SJSA1 (cell line): ENCODE measurements at regions not wholly inside any gene's neighbourhood (a gene's known extent, or its start where the extent isn't known, plus 50 kb on each side); places are given as distances from the start of the nearest gene placed in this dataset.

ENCODE experiments used
- DNase-seq, 2 experiments: peaks; one replicate each; pipeline ENCODE4 v3.0.0-alpha.2; 2015 to 2020; ENCODE audit warnings: low spot score in 2 of 2, low read depth in 1 of 2
- H3K27ac ChIP-seq: fragments of 250-450 bp; sonication (Bioruptor Pico); 2 replicates; pipeline ENCODE4 v1.5.1; 2020; ENCODE audit warnings: mild to moderate bottlenecking, moderate library complexity
- H3K27me3 ChIP-seq: fragments of 250-450 bp; sonication (Bioruptor Pico); replicated peaks from 2 replicates; pipeline ENCODE4 v1.5.1; 2020; ENCODE audit warnings: mild to moderate bottlenecking, moderate library complexity
- H3K36me3 ChIP-seq: fragments of 250-450 bp; sonication (Bioruptor Pico); 2 replicates; pipeline ENCODE4 v1.5.1; 2020; ENCODE audit warnings: mild to moderate bottlenecking
- H3K4me1 ChIP-seq: fragments of 250-450 bp; sonication (Bioruptor Pico); replicated peaks from 2 replicates; pipeline ENCODE4 v1.6.1; 2021; ENCODE audit warnings: mild to moderate bottlenecking
- H3K4me3 ChIP-seq: fragments of 250-450 bp; sonication (Bioruptor Pico); 2 replicates; pipeline ENCODE4 v1.5.1; 2020; ENCODE audit warnings: mild to moderate bottlenecking
- H3K9me3 ChIP-seq: fragments of 250-450 bp; sonication (Bioruptor Pico); replicated peaks from 2 replicates; pipeline ENCODE4 v1.5.1; 2020; ENCODE audit warnings: mild to moderate bottlenecking

DNA sequence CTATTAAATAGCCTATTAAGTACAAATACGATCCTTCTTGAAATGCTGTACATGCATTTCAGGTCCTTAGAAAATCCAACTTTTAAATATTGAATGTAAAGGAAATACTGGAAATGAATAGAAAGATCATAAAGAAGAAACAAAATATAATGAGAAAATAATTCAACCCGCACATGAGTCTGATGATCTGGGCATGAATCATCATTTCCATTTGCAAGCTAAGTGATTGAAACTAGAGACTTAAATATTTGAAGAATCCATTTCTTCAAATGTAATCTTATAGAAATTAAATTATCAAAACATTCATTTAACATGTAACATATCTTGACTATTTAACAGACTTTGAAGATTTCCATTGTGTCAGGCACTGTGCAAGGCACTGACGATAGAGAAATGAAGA, 977.0 kb downstream of the TFAP2A start:
- Histone ChIP-seq H3K9me3 (no peaks in the 10 kb centered on the region), H3K4me3 (no peak overlapping the region), H3K4me1 (no peaks in the 10 kb centered on the region), H3K36me3 (no peaks in the 10 kb centered on the region), H3K27ac (no peak overlapping the region), H3K27me3 (no peaks in the 10 kb centered on the region)
- no peak for DNase-seq

DNA sequence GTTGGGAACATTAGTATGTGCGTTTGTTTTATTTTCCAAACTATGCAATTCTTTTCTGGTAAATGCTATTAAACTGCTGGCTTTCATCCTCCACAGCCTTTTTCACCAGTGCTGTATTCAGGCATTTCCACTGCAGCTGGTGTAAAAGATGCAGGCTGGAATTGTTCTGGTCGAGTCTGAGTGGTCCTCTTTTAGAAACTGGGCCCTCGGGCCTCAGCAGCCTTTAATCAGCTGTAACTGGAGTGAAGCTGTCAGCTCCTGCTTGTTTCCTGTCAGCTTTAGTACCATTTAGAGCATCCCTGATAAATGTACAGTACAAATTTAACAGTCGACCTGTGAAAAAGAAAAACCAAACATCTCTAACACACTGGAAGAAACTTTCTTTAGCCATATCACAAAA, 979.6 kb downstream of the TFAP2A start:
- H3K9me3 ChIP-seq, result no peaks in the 10 kb centered on the region
- no peaks in the 10 kb centered on the region for H3K27me3 ChIP-seq
- H3K4me3 ChIP-seq, result no peak overlapping the region
- no peaks in the 10 kb centered on the region for H3K4me1 ChIP-seq
- no peak for DNase-seq
- H3K27ac ChIP-seq, result no peak overlapping the region
- H3K36me3 ChIP-seq, result no peaks in the 10 kb centered on the region

DNA sequence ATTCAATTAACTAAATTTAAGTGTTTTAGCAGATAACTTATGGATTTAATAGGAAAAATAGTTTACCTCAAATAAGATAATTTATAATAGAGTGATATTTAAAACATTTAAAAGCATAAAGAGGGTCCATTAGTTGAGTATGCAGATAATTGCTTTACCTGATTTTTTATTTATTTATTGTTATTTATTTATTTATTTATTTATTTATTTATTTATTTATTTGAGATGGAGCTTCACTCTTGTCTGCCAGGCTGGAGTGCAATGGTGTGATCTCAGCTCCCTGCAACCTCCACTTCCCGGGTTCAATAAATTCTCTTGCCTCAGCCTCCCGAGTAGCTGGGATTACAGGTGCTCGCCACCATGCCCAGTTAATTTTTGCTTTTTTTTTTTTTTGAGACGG, 982.9 kb downstream of the TFAP2A start:
- no peak for DNase-seq
- Histone ChIP-seq H3K36me3 (no peaks in the 10 kb centered on the region), H3K4me3 (no peak overlapping the region), H3K9me3 (no peaks in the 10 kb centered on the region), H3K4me1 (no peaks in the 10 kb centered on the region), H3K27me3 (no peaks in the 10 kb centered on the region), H3K27ac (no peak overlapping the region)

DNA sequence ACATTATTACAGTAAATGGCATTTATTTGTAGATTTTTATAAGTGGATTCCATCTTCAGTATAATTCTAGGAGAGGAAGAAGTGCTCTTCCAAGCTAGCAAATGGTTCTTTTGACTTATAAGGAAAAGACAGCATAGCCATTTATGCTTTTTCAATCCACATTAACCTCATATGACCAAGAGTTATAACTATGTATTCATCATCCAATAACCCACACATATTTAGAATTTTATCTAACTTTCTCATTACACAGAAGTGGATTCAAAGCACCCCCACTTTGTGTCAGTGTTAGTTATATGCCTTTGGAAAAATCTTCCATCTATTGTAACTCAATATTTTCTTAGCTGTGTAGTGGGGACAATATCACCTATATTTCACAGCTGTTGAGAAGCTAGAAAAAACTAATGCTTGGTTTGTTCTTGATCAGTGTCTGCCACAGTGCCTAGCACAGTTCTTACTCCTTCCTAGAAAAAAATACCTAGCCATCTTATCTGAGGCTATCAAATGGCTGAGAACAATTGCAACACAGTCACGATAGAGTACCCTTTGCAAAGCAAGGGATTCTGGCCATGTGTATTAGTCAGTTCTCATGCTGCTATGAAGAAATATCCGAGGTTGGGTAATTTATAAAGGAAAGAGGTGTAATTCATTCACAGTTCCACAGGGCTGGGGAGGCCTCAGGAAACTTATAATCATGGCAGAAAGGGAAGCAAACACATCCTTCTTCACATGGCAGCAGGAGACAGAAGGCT, 986.3 kb downstream of the TFAP2A start:
- no peak overlapping the region for H3K4me3 ChIP-seq
- H3K27ac ChIP-seq, result no peak overlapping the region
- no peaks in the 10 kb centered on the region for H3K4me1 ChIP-seq
- DNase-seq, result no peak
- no peaks in the 10 kb centered on the region for H3K36me3 ChIP-seq
- no peaks in the 10 kb centered on the region for H3K27me3 ChIP-seq
- H3K9me3 ChIP-seq, result no peaks in the 10 kb centered on the region

DNA sequence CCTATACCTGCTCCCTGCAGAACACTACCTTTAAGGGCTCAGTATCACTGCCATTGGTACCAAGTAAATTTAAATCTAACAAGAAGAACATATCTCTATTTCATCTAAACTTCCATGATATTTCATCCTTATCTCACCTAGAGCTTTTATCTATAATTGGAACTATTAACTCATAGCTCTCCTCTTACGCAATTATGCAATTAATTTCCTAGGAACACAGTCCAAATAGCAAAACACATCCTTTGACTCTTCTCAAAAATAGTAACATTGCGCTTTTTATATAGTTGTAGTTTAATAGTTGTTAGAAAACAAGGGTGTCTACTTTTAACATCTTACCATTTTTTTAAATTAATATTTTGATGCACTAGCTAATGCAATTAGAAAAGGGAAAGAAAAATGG, 986.8 kb upstream of the SLC35B3 start:
- Histone ChIP-seq H3K9me3 (no peaks in the 10 kb centered on the region), H3K27ac (no peak overlapping the region), H3K36me3 (no peaks in the 10 kb centered on the region), H3K27me3 (no peaks in the 10 kb centered on the region), H3K4me3 (no peak overlapping the region), H3K4me1 (no peaks in the 10 kb centered on the region)
- DNase-seq, result no peak

DNA sequence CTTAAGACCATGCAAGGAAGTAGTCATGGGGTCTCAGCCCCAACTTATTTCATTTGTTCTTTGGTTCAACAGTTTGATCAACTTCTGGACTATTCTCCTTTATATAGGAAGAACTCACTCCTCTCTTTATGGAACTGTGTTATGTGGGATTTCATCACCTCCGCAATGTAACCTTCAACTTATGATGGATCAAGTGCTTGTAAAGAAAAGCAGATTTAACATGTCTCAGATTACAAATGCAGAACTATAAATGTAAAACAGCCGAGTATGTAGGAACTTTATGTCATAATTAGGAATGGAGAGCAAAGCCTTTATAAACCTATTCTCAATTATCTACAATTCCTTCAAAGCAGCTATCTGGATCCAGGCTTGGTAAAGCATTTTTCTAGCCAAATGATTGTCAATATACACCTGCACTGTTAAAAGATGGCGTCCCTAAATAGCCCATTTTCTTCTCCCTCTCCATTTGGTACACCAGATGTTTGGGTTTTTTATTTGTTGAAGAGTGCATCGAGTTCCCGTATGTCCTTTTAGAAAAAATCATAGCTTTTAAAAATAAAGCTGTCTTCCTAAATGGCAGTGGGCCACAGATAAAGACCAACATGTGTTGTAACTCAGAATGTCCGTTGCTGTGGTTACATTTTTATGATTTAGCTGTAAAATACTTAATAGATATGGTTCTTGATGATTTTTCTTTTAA, 985.1 kb upstream of the SLC35B3 start:
- Histone ChIP-seq H3K4me1 (no peaks in the 10 kb centered on the region), H3K27ac (no peak overlapping the region), H3K9me3 (no peaks in the 10 kb centered on the region), H3K36me3 (no peaks in the 10 kb centered on the region), H3K27me3 (no peaks in the 10 kb centered on the region), H3K4me3 (no peak overlapping the region)
- DNase-seq, result no peak

DNA sequence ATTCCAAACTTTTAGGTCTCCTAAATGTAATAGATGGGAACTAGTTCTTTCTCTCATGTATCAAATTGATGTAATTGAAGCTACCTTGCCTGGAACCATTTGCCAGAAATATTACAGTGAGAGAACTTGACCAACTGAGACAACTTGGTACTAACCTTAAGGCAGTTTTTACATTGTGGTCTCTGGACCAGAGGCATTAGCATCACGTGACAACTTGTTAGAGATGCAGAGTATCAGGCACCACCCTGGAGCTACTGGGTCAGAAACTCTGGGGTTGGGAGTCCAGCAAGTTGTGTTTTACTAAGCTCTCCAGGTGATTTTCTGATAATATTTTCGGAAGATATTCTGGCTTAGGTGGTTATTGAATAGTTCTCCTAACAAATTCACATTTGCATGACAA, 982.1 kb upstream of the SLC35B3 start:
- no peak overlapping the region for H3K27ac ChIP-seq
- DNase-seq, result no peak
- no peaks in the 10 kb centered on the region for H3K9me3 ChIP-seq
- no peaks in the 10 kb centered on the region for H3K27me3 ChIP-seq
- no peaks in the 10 kb centered on the region for H3K4me1 ChIP-seq
- no peak overlapping the region for H3K4me3 ChIP-seq
- no peaks in the 10 kb centered on the region for H3K36me3 ChIP-seq

DNA sequence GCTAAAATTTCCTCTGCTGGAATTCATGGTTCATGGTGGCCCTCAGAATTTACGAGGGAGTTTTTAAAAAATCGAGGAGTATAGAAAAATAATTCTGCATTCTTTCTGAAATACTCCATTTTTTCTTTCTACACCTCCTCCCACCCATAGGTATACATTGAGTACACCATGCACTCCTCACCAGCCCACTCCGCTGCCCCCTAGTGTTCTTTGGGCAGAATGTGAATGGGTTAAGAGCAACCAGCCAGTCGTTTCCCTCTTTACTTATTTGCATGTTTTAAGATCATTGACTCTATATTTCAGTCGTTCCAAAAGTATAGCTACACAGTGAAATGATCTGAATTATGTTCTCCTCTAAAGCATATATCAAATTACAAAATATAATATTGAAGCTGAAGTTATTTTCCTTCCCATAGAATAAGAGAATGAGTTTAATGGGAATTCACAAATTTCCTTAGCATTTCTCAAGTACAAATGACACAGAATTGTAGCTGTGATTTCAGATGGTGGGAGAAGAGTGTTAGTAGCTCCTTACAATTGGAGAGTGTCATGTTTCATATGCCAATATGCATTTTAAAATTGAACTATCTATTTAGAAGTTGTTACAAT, 977.7 kb upstream of the SLC35B3 start:
- Histone ChIP-seq H3K36me3 (no peaks in the 10 kb centered on the region), H3K27me3 (no peaks in the 10 kb centered on the region), H3K4me3 (no peak overlapping the region), H3K9me3 (no peaks in the 10 kb centered on the region), H3K27ac (no peak overlapping the region), H3K4me1 (peaks cover 17% of the 10 kb centered on the region)
- no peak for DNase-seq

DNA sequence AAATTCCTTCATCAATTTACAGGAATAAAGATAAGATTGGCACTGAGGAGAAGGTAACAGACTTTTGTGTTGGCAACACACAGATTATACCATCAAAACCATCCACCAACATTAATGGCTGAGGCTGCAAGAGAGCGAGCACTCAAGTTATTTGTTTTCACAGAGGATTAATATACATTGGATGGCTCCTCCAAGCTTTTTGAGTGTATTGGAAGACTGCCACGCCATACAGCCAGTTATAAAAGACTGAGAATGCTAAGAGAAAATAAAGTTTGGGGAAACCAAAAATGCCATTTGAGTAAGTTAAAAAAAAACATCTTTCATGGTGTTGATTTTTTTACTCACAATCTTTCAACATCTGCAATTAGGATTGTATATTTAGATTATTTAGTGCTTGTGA, 973.8 kb upstream of the SLC35B3 start:
- no peak overlapping the region for H3K4me3 ChIP-seq
- peaks cover 35% of the 10 kb centered on the region for H3K4me1 ChIP-seq
- no peaks in the 10 kb centered on the region for H3K36me3 ChIP-seq
- no peak for DNase-seq
- H3K9me3 ChIP-seq, result no peaks in the 10 kb centered on the region
- no peaks in the 10 kb centered on the region for H3K27me3 ChIP-seq
- peak overlapping the region; percentile 27 for H3K27ac ChIP-seq

DNA sequence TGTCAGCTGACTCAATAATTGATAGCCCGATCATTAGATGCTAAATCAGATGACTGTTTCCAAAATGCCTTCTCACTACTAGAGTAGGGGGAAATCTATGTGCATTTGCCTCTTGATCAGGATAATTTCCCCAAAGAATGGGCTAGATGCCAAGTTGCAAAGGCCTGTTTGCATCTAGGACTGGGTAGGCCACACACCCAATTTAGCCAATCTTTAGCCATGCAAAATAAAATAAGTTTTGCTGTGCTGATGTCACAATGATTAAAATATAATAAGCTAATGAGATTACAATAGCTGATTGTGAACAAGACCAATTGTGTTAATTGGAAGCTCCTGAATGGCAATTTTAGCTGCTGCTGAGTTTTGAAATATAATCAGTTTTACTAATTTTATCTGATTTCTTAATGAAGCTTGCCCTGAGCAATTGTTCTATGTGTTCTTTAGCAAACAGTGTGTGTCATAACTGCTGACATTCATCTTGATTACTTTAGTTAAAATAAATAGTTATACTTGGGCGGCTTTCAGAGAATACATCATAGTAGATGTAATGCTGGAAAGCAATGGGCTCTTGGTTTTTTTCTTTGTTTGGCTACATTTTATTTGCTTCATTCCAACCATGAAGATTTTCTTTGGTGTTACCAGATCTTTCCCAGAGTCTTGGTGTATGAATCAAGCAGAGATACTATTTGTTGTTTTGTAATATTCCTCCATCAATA, 973.2 kb upstream of the SLC35B3 start:
- peak in 1 of 2 experiments; percentile 42 for DNase-seq
- Histone ChIP-seq H3K27ac (peak overlapping the region; percentile 27), H3K4me1 (peaks cover 35% of the 10 kb centered on the region), H3K4me3 (no peak overlapping the region), H3K27me3 (no peaks in the 10 kb centered on the region), H3K36me3 (no peaks in the 10 kb centered on the region), H3K9me3 (no peaks in the 10 kb centered on the region)

DNA sequence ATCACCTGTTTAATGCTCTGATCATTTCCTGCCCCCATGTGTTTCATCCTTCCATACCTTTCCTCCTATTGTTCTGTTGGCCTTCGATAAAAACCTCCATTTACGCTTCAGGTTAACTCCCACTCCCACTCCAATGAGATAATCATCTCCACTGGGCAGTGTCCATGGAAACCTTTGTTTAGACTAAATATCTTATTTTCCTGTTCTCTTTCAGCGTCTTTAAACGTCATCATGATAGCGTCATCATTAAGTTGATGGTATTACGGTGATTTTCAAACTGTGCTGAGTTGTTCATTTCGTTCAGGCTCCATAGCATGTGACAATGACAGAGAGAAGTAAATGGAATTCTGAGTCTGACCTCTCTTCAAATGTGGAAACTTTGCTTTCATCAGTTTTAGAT, 970.5 kb upstream of the SLC35B3 start:
- DNase-seq, result no peak
- no peaks in the 10 kb centered on the region for H3K36me3 ChIP-seq
- no peaks in the 10 kb centered on the region for H3K9me3 ChIP-seq
- H3K27me3 ChIP-seq, result no peaks in the 10 kb centered on the region
- no peak overlapping the region for H3K27ac ChIP-seq
- no peak overlapping the region for H3K4me3 ChIP-seq
- H3K4me1 ChIP-seq, result peaks cover 35% of the 10 kb centered on the region

DNA sequence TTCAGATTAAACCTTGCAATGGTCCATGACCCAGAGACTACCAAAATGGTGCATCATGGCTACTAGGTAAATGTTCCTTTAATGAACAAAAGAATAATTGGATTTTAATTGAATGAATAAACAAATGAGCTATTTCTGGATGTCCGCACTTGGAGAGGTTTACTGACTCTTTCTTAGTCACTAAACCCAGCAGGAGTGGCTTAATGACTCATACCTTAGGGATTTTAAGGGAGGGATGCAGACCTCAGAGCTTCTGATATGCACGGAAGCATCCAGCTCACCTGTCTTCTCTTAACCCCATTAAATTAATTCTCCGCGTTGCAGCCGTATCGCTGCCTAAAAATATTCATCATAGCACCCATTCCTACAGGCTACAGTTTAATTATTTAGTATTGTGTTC, 970.0 kb upstream of the SLC35B3 start:
- Histone ChIP-seq H3K27me3 (no peaks in the 10 kb centered on the region), H3K36me3 (no peaks in the 10 kb centered on the region), H3K27ac (no peak overlapping the region), H3K9me3 (no peaks in the 10 kb centered on the region), H3K4me3 (no peak overlapping the region), H3K4me1 (peaks cover 35% of the 10 kb centered on the region)
- DNase-seq, result peak; percentile 50 to 72

DNA sequence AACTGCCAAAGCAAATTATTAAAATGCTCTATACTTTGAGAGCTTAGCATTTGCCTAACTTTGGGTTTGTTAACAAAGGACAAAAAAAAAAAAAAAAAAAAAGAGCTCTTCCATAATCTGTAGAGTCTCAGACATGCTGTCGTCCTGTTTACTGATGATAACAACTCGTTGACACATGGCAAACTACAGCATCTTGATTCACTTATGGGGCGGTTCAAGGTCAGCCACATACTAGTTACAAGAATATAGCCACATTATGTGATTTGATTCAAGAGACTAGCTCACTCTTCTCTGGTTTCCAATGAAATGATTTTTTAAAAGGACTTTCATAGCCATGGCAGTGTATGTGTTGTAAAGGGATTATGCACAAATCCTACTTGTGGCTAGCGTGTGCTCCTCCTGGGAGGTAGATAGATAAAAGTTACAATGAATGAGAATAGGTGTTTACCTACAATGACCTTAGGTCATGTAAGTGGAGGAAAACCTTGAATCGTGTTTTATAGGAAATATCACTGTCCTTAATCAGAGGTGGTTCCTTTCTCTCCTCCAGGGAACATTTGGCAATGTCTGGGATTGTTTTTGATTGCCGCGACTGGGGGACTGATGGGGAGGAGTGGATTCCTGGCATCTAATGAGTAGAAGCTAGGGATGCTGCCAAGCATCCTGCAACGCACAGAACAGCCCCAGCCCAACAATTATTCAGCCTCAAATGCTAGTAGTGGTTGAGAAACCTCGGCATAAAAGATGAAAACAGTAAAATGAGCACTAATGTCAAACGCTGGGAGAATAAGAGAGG, 969.2 kb upstream of the SLC35B3 start:
- no peaks in the 10 kb centered on the region for H3K36me3 ChIP-seq
- no peaks in the 10 kb centered on the region for H3K9me3 ChIP-seq
- H3K4me3 ChIP-seq, result no peak overlapping the region
- DNase-seq, result no peak
- no peak overlapping the region for H3K27ac ChIP-seq
- peaks cover 33% of the 10 kb centered on the region for H3K4me1 ChIP-seq
- H3K27me3 ChIP-seq, result no peaks in the 10 kb centered on the region
